ENCODE measurements at regions not wholly inside any gene's neighbourhood (a gene's known extent, or its start where the extent isn't known, plus 50 kb on each side); places are given as distances from the start of the nearest gene placed in this dataset.

- Histone ChIP-seq H3K27ac (no peak overlapping the region), H3K36me3 (no peaks in the 10 kb centered on the region), H3K27me3 (no peaks in the 10 kb centered on the region), H3K4me3 (no peak overlapping the region), H3K9me3 (no peaks in the 10 kb centered on the region), H3K4me1 (no peaks in the 10 kb centered on the region)
- DNase-seq (no peak), ATAC-seq (no peak)
- TF ChIP-seq CTCF (IDR thresholded peaks at IDR 0.05): no peak
- TF ChIP-seq POLR2A (IDR thresholded peaks at IDR 0.05): no peak
- WGBS (ENCODE audit: insufficient coverage, low coverage, low lambda C conversion rate, missing lambda C conversion rate): 52% methylated on average over 3 of the region's 3 CpGs
- intact Hi-C loops (cut with DNase I): loop anchor here (5.0 kb wide), 2 partner anchors 135 to 140 kb away; no protein-coding TSS in a partner anchor
These were observed 52.4 kb upstream of the CLMP start for GRCh38 chr11:123247496-123247799.

DNA sequence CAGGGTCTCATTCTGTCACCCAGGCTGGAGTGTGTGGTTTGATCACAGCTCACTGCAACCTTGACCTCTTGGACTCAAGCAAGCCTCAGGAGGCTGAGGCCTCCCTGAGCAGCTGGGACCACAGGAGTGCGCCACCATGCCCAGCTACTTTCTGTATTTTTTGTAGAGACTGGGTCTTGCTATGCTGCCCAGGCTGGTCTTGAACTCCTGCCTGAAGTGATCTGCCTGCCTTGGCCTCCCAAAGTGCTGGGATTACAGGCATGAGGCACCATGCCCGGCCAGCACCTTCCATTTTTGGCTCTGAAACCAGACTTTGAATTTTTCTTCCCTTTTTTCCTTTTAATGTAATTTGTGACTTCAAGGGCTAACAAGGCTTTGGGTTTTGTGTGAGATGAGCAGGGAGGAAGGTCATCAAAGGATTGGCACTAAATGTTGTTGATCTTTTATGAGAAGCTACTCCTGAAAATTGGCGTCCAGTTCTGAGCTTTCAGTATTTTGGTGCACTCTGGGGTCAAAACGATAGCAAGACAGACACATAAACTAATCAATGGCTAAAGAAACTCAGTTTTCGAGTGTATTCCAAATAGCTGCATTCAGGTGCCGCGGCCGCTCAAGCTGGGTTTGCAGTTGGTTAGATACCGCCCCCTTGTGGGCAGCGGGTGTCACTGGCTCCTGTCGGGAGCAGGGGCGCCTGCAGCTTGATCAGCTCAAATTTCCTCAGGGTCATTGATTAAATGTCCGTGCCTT lies 51.9 kb upstream of the CLMP start:
- DNase-seq: peak; percentile 77 to 80 (median 79)
- peak; percentile 95 to 99 (median 98) for ATAC-seq
- intact Hi-C loops (cut with DNase I): loop anchor here (5.0 kb wide), 2 partner anchors 135 to 140 kb away; no protein-coding TSS in a partner anchor
- WGBS (ENCODE audit: insufficient coverage, low coverage, low lambda C conversion rate, missing lambda C conversion rate): 4% methylated on average over 12 of the region's 13 CpGs
- no peaks in the 10 kb centered on the region for H3K27me3 ChIP-seq
- H3K9me3 ChIP-seq: no peaks in the 10 kb centered on the region
- no peaks in the 10 kb centered on the region for H3K36me3 ChIP-seq
- no peaks in the 10 kb centered on the region for H3K4me1 ChIP-seq
- no peak overlapping the region for H3K4me3 ChIP-seq
- H3K27ac ChIP-seq: no peak overlapping the region
- TF ChIP-seq CTCF (IDR thresholded peaks at IDR 0.05) (peak; percentile 91 to 100 (median 98)), POLR2A (IDR thresholded peaks at IDR 0.05) (no peak)

GRCh38 chr11:123245567-123245966 lies 50.5 kb upstream of the CLMP start:
- H3K4me3 ChIP-seq: no peak overlapping the region
- H3K4me1 ChIP-seq: no peaks in the 10 kb centered on the region
- 76% methylated on average over 4 of the region's 6 CpGs for WGBS (ENCODE audit: insufficient coverage, low coverage, low lambda C conversion rate, missing lambda C conversion rate)
- no peaks in the 10 kb centered on the region for H3K36me3 ChIP-seq
- no peaks in the 10 kb centered on the region for H3K9me3 ChIP-seq
- intact Hi-C loops (cut with DNase I): loop anchor here (5.0 kb wide), 2 partner anchors 133 to 138 kb away; no protein-coding TSS in a partner anchor
- ATAC-seq (no peak), DNase-seq (no peak)
- no peak overlapping the region for H3K27ac ChIP-seq
- no peaks in the 10 kb centered on the region for H3K27me3 ChIP-seq
- no peak for TF ChIP-seq POLR2A (IDR thresholded peaks at IDR 0.05)
- TF ChIP-seq CTCF (IDR thresholded peaks at IDR 0.05): no peak

Small RNAs in the stretch of these regions (small RNA-seq; reads per million reads assigned to genes)
- 0 reads per million in 2 experiments for gene RF00096
